SJCRH30 (cell line): ENCODE measurements at regions not wholly inside any gene's neighbourhood (a gene's known extent, or its start where the extent isn't known, plus 50 kb on each side); places are given as distances from the start of the nearest gene placed in this dataset.
"Not testable (repeated sequence)": the region's sequence is repeated elsewhere in the genome, so short reads cannot be mapped to it uniquely, and the experiment has no call there.

Experiments used
- DNase-seq, 2 experiments: peaks; one replicate each; pipeline ENCODE4 v3.0.0-alpha.2; 2015 to 2020
- H3K27ac ChIP-seq: fragments of 250-450 bp; sonication (Bioruptor Pico); 2 replicates; pipeline ENCODE4 v1.5.1; 2020; ENCODE audit warnings: mild to moderate bottlenecking, moderate library complexity
- H3K27me3 ChIP-seq: fragments of 250-450 bp; sonication (Bioruptor Pico); 2 replicates; pipeline ENCODE4 v1.5.1; 2020; ENCODE audit warnings: mild to moderate bottlenecking, moderate library complexity
- H3K36me3 ChIP-seq: fragments of 250-450 bp; sonication (Bioruptor Pico); 2 replicates; pipeline ENCODE4 v1.5.1; 2020; ENCODE audit warnings: mild to moderate bottlenecking, moderate library complexity
- H3K4me1 ChIP-seq: fragments of 250-450 bp; sonication (Bioruptor Pico); 2 replicates; pipeline ENCODE4 v1.5.1; 2020; ENCODE audit warnings: mild to moderate bottlenecking, moderate library complexity
- H3K4me3 ChIP-seq: fragments of 250-450 bp; sonication (Bioruptor Pico); 2 replicates; pipeline ENCODE4 v1.5.1; 2020; ENCODE audit warnings: mild to moderate bottlenecking, moderate library complexity
- H3K9me3 ChIP-seq: fragments of 250-450 bp; sonication (Bioruptor Pico); replicated peaks from 2 replicates; pipeline ENCODE4 v1.5.1; 2020; ENCODE audit warnings: mild to moderate bottlenecking, moderate library complexity

GRCh38 chr9:67281574-67281973, 289.2 kb upstream of the SPATA31A3 start:
- H3K27ac ChIP-seq, H3K36me3 ChIP-seq, H3K9me3 ChIP-seq, H3K27me3 ChIP-seq, H3K4me1 ChIP-seq, DNase-seq, H3K4me3 ChIP-seq: not testable (repeated sequence)

GRCh38 chr9:67269692-67270091, 277.3 kb upstream of the SPATA31A3 start:
- not testable (repeated sequence) for H3K27ac ChIP-seq, H3K27me3 ChIP-seq, H3K4me1 ChIP-seq, H3K4me3 ChIP-seq, DNase-seq, H3K36me3 ChIP-seq, H3K9me3 ChIP-seq

GRCh38 chr9:67257894-67258293, 265.5 kb upstream of the SPATA31A3 start:
- H3K4me1 ChIP-seq, DNase-seq, H3K27me3 ChIP-seq, H3K36me3 ChIP-seq, H3K27ac ChIP-seq, H3K4me3 ChIP-seq, H3K9me3 ChIP-seq: not testable (repeated sequence)

- not testable (repeated sequence) for H3K4me3 ChIP-seq, H3K27me3 ChIP-seq, H3K9me3 ChIP-seq, H3K36me3 ChIP-seq, H3K4me1 ChIP-seq, DNase-seq, H3K27ac ChIP-seq
Measured at GRCh38 chr9:67248967-67249366, 256.6 kb upstream of the SPATA31A3 start.

- not testable (repeated sequence) for H3K36me3 ChIP-seq, DNase-seq, H3K27me3 ChIP-seq, H3K4me1 ChIP-seq, H3K27ac ChIP-seq, H3K9me3 ChIP-seq, H3K4me3 ChIP-seq
Measured at GRCh38 chr9:67212073-67212472, 219.7 kb upstream of the SPATA31A3 start.

- H3K9me3 ChIP-seq, H3K27me3 ChIP-seq, DNase-seq, H3K27ac ChIP-seq, H3K36me3 ChIP-seq, H3K4me3 ChIP-seq, H3K4me1 ChIP-seq: not testable (repeated sequence)
Measured at GRCh38 chr9:67210842-67211241, 218.5 kb upstream of the SPATA31A3 start.

- not testable (repeated sequence) for H3K27ac ChIP-seq, DNase-seq, H3K9me3 ChIP-seq, H3K4me3 ChIP-seq, H3K36me3 ChIP-seq, H3K27me3 ChIP-seq, H3K4me1 ChIP-seq
Measured at GRCh38 chr9:67208831-67209437, 216.6 kb upstream of the SPATA31A3 start.

- H3K36me3 ChIP-seq, H3K9me3 ChIP-seq, H3K27me3 ChIP-seq, H3K27ac ChIP-seq, H3K4me1 ChIP-seq, DNase-seq, H3K4me3 ChIP-seq: not testable (repeated sequence)
Measured at GRCh38 chr9:67196135-67196534, 203.8 kb upstream of the SPATA31A3 start.

- H3K36me3 ChIP-seq, H3K4me1 ChIP-seq, DNase-seq, H3K9me3 ChIP-seq, H3K27ac ChIP-seq, H3K27me3 ChIP-seq, H3K4me3 ChIP-seq: not testable (repeated sequence)
Measured at GRCh38 chr9:67195357-67195756, 203.0 kb upstream of the SPATA31A3 start.

GRCh38 chr9:67179185-67179584, 186.8 kb upstream of the SPATA31A3 start:
- not testable (repeated sequence) for H3K27me3 ChIP-seq, H3K9me3 ChIP-seq, DNase-seq, H3K4me3 ChIP-seq, H3K27ac ChIP-seq, H3K36me3 ChIP-seq, H3K4me1 ChIP-seq

- H3K27ac ChIP-seq, H3K4me1 ChIP-seq, H3K4me3 ChIP-seq, H3K27me3 ChIP-seq, H3K9me3 ChIP-seq, H3K36me3 ChIP-seq, DNase-seq: not testable (repeated sequence)
Measured at GRCh38 chr9:67175167-67175566, 182.8 kb upstream of the SPATA31A3 start.

- H3K27ac ChIP-seq, DNase-seq: not testable (repeated sequence)
Measured at GRCh38 chr9:67171721-67172120, 179.4 kb upstream of the SPATA31A3 start.

GRCh38 chr9:67168530-67169157, 176.3 kb upstream of the SPATA31A3 start:
- H3K27ac ChIP-seq, H3K4me3 ChIP-seq, DNase-seq: not testable (repeated sequence)

More at GRCh38 chr9:67171721-67172120, 179.4 kb upstream of the SPATA31A3 start:
- H3K4me3 ChIP-seq, H3K36me3 ChIP-seq, H3K4me1 ChIP-seq, H3K27me3 ChIP-seq, H3K9me3 ChIP-seq: not testable (repeated sequence)

GRCh38 chr9:67166335-67166734, 174.0 kb upstream of the SPATA31A3 start:
- not testable (repeated sequence) for H3K9me3 ChIP-seq, H3K4me1 ChIP-seq, DNase-seq, H3K4me3 ChIP-seq, H3K36me3 ChIP-seq, H3K27me3 ChIP-seq, H3K27ac ChIP-seq

More at GRCh38 chr9:67168530-67169157, 176.3 kb upstream of the SPATA31A3 start:
- not testable (repeated sequence) for H3K27me3 ChIP-seq, H3K36me3 ChIP-seq, H3K4me1 ChIP-seq, H3K9me3 ChIP-seq

- not testable (repeated sequence) for H3K27ac ChIP-seq, H3K4me1 ChIP-seq, DNase-seq, H3K9me3 ChIP-seq, H3K36me3 ChIP-seq, H3K4me3 ChIP-seq, H3K27me3 ChIP-seq
Measured at GRCh38 chr9:67162827-67163226, 170.5 kb upstream of the SPATA31A3 start.

- H3K27me3 ChIP-seq, H3K4me3 ChIP-seq, DNase-seq, H3K27ac ChIP-seq, H3K4me1 ChIP-seq, H3K36me3 ChIP-seq, H3K9me3 ChIP-seq: not testable (repeated sequence)
Measured at GRCh38 chr9:67155218-67155617, 162.9 kb upstream of the SPATA31A3 start.
